ENCODE measurements at regions not wholly inside any gene's neighbourhood (a gene's known extent, or its start where the extent isn't known, plus 50 kb on each side); places are given as distances from the start of the nearest gene placed in this dataset.
"Not testable (repeated sequence)": the region's sequence is repeated elsewhere in the genome, so short reads cannot be mapped to it uniquely, and the experiment has no call there.

DNA sequence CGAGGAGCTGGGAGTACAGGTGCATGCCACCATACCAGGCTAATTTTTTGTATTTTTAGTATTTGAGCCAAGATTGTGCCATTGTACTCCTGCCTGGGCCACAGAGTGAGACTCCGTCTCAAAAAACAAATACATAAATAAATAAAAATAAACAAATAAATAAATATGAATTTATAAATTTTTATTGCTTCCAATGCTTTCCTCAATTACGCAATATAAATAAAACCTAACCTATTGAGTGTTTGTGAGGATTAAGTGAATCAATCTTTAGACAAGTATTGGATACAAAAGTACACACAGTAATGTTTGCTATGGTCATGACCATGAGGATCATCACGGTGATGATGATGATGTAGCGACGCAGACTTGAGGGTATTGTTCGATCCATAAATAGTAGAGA is 257.4 kb downstream of the ASXL3 start:
- DNase-seq (ENCODE audit: low spot score) = no peak
- in situ Hi-C loops (cut with HindIII; ENCODE audit: low sequenced_read_pairs) = no loop called here

DNA sequence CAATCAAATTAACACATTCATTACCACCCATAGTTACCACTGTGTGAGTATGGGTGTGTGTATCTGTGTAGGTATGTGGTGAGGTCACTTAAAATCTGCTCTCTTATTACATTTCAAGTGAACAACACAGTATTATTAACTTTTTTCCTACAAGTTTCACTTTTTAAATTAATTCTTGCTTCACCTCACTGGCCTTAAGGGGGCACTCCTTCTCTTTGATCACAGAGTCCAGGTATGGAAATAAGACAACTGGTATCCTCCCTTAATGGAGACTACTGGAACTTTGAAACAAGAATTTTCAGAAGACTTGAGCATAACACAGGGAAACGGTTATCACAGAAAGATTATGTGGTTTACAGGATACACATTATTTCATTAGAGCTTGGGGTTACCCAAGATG is 255.8 kb downstream of the ASXL3 start:
- in situ Hi-C loops (cut with HindIII; ENCODE audit: low sequenced_read_pairs) = no loop called here
- DNase-seq (ENCODE audit: low spot score) = no peak

DNA sequence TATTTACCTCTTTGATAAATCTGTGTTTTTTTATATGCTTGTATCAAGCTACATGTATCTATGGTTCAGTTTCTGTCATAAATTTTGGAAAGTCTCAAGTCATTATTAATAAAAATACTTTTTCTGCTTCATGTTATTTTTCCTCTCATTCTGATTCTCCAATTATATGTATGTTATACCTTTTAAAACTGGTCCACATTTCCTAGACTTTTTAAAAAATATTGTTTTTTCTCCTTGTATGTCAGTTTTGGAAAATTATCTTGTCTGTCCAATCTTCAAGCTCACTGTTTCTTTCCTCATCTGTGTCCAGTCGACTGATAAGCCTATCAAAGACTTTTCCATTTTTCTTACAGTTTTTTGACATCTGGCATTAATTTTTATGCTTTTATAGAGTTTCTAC is 253.4 kb downstream of the ASXL3 start:
- in situ Hi-C loops (cut with HindIII; ENCODE audit: low sequenced_read_pairs) = no loop called here
- DNase-seq (ENCODE audit: low spot score) = no peak

DNA sequence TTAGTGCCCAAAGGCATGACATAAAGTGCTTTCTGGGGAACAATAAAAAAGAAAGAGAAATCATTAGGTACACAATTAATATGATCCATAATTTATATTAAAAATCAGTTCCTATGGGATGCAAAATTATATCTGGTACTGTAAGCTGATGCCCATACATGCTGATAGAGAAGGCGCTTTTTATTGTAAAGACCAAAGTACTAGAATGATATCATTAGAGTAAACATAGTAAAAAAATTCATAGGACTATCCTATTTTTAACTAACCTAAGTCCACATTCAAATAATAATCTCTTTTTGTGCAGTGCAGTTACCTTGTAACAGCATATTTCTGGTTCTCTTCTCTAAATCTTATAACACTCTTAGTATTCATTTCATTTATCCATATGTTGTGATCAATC is 252.2 kb downstream of the ASXL3 start:
- DNase-seq (ENCODE audit: low spot score) = no peak
- in situ Hi-C loops (cut with HindIII; ENCODE audit: low sequenced_read_pairs) = no loop called here

DNA sequence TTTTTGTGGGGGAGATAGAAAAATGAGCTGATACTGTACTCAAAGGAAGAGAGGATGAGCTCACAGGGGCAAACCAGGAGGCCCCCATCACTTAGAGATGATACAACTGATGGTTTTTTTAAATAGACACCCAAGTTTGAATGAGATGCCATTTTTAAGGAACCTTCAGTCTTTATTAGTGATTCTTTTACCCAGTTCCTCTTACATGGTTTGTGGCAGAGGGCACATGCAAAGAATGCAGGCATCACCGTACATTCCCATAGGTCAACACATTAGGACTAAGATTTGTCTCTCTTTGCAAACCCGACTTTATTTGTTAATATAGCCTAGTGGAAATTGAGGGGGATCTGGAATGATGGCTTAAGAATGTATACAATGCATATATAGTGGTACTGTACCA is 250.9 kb downstream of the ASXL3 start:
- no peak for DNase-seq (ENCODE audit: low spot score)
- in situ Hi-C loops (cut with HindIII; ENCODE audit: low sequenced_read_pairs) = no loop called here

DNA sequence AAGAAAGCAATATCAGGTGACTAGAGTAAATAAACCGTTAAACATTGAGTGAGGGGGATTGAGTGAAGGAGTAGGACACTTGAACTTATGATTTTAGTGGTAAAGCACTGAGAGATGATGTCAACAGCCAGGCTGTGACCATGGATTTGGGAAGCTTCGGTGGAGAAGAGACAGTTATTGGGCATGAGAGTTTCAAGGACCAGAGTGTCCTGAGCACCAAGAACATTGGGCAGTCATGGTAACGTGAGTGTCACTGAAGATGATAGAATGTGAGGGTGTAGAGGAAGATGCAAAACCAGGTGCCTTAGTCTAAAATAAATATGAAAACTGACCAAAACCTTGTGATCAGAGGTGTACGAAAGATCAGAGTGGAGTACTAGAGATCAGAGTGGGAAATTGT is 248.1 kb downstream of the ASXL3 start:
- in situ Hi-C loops (cut with HindIII; ENCODE audit: low sequenced_read_pairs) = no loop called here
- DNase-seq (ENCODE audit: low spot score) = no peak

DNA sequence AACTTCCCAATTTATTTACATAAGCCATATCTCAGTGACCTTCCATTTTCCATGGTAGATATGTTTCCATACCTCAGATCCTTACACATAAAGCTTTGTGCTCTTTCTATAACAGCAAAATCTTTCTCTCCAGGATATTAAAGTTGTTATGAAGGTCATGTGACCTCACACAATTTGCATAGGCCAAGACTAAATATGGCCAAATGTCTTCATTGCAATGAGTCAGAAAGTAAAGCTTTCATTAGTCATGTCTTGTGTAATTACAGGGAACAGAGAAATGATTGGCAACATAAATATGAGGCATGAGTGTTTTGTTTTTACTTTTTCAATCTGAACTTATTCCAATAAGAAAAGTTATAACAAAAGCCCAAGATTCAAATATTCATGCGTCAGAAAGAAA is 243.5 kb downstream of the ASXL3 start:
- no peak for DNase-seq (ENCODE audit: low spot score)
- in situ Hi-C loops (cut with HindIII; ENCODE audit: low sequenced_read_pairs) = no loop called here

DNA sequence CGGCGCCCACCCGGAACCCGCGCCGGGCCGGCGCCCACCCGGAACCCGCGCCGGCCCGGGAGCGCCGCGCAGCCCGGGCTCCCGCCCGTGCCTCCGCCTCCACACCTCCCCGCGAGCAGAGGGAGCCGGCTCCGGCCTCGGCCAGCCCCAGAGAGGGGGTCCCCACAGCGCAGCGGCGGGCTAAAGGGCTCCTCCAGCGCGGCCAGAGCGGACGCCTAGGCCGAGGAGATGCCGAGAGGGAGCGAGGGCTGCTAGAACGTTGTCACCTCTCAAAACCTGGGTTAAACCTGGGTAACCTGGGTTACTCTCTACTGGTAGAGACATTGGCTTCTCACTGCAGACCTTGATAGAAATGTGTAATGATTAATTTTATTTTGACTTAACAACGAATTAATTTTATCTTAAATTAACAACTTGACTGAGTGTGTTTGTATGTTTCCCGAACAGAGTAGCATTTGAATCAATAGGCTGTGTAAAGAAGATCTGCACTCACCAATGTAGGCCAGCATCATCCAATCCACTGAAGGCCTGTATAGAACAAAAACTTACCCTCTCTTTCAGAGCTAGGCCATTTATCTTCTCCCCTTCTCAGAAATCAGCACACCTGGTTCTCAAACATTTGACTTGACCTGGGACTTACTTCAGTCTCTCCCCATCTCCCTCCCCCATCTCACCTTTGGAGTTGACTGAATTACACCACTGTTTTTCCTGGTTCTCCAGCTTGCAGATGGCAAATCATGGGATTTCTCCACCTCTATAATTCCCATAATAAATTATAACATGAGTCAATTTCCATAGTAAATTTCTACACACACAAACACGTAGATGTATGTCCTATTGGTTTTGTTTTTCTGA is 242.7 kb downstream of the ASXL3 start:
- in situ Hi-C loops (cut with HindIII; ENCODE audit: low sequenced_read_pairs) = no loop called here

DNA sequence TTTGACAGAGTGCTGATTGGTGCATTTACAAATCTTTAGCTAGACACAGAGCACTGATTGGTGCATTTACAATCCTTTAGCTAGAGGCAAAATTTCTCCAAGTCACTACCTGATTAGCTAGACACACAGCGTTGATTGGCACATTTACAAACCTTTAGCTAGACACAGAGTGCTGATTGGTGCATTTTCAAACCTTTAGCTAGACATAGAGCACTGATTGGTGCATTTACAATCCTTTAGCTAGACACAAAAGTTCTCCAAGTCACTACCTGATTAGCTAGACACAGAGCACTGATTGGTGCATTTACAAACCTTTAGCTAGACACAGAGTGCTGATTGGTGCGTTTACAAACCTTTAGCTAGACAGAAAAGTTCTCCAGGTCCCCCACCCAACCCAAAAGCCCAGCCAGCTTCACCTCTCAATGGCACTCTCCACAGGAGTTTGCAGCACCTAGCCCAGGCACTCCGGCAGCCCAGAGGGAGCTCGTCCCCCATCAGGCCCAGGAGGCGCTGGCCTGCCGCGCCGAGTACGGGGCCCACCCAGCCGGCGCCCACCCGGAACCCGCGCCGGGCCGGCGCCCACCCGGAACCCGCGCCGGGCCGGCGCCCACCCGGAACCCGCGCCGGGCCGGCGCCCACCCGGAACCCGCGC is 241.8 kb downstream of the ASXL3 start:
- in situ Hi-C loops (cut with HindIII; ENCODE audit: low sequenced_read_pairs); DNase-seq (ENCODE audit: low spot score): not testable (repeated sequence)

More for the DNA sequence above, 242.7 kb downstream of the ASXL3 start:
- no peak for DNase-seq (ENCODE audit: low spot score)

DNA sequence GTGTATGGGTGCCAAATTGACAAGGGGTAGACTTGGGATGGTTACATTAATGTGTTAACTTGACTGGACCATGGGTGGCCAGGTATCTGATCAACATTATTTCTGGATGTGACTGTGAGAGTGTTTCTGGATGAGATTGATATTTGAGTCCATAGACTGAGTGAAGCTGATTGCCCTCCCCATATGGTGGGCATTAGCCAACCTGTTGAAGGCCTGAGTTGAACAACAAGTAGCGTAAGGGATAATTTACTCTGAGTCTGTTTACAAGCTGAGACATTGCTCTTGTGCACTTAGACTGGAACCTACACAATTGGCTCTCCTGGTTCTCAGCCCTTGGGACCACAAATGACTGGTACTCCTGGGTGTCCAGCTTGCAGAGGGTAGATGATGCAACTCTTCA is 240.1 kb downstream of the ASXL3 start:
- DNase-seq (ENCODE audit: low spot score) = no peak
- in situ Hi-C loops (cut with HindIII; ENCODE audit: low sequenced_read_pairs) = no loop called here

DNA sequence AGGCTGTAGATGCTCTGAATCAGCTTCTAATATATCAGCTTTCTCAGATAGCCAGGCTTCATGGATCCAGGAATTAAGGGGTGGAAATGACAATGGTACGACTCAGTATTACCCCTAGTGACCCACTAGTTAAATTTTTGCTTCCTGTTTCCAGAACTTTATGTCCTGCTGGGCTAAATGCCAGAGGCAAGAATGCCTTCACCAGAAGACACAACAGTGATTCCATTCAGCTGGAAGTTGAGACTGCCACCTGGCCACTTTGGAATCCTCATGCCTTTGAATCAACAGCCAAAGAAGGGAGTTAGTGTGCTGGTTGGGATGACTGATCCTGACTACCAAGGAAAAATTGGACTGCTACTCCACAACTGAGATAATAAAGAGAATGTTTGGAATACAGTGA is 239.1 kb downstream of the ASXL3 start:
- in situ Hi-C loops (cut with HindIII; ENCODE audit: low sequenced_read_pairs) = no loop called here
- no peak for DNase-seq (ENCODE audit: low spot score)

DNA sequence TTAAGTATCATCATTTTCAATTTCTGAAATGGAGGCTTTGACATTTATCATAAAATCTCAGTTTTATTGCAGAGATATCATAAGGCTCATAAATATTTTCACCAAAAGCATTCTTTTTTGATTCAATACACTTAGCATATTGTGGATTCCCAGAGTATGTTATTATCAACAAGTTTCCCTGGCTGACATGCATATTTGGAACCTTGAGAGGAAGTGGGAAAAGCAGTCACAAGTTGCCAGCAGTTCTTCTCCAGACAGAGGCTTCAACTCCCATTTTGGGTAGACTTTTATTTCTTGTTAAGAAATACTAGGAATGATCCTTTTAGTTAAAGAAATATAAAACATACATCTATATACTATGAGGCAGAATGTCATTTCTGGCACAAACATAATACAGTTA is 236.5 kb downstream of the ASXL3 start:
- in situ Hi-C loops (cut with HindIII; ENCODE audit: low sequenced_read_pairs) = no loop called here

DNA sequence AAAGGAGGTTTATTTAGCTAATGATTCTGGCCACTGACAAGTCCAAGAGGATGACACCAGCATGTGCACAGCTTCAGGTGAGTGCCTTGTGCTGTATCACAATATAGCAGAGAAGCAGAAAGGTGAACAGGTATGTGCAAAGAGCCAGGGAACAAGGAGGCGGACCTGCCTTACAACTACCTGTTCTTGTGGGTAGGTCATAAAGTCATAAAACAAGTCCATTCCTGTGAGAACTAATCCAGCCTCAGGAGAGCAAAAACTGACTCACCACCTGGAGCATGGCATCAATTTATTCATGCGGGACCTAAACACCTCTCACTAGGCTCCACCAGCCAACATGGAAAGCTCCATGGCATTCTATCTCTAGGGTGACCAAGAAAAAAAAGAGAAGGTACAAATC is 234.2 kb downstream of the ASXL3 start:
- in situ Hi-C loops (cut with HindIII; ENCODE audit: low sequenced_read_pairs) = no loop called here
- DNase-seq (ENCODE audit: low spot score) = no peak

More for the DNA sequence above, 236.5 kb downstream of the ASXL3 start:
- no peak for DNase-seq (ENCODE audit: low spot score)

DNA sequence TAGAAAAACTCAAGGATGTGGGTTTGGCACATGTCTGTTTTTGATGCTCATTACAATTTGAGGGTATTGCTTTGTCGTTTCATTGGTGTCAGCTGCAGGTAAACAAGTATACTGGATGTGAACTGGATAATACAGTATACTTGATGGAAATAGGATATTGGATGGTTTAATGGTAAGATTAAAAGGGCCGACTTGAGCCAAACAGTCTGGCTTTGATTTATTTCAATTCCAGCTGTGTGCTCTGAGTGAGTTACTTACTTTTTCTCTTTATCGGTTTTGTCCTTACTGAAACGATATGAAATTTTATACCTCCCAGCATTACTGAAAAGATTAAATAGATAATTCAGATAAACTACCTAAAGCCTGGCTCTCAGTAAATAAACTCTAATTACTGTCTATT is 227.6 kb downstream of the ASXL3 start:
- no peak for DNase-seq (ENCODE audit: low spot score)
- in situ Hi-C loops (cut with HindIII; ENCODE audit: low sequenced_read_pairs) = no loop called here

DNA sequence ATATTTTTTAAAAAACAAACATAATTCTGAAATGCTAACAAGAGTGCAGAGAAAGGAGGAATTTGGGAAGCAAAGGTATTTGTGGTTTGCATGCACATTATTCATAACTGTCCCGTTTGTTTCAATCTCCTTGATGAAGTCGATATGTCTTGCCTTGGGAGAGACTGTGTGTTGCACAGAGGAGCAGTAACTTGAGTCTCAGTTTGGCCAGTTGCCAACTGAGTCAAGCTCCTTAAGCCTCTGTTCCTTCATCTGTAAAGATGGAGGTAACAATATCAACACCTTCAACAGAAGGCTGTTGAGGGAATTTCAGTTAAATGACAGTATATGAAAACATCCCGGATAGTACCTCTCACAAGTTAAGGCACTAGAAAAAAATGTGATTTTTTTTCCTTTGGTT is 226.2 kb downstream of the ASXL3 start:
- in situ Hi-C loops (cut with HindIII; ENCODE audit: low sequenced_read_pairs) = no loop called here
- DNase-seq (ENCODE audit: low spot score) = no peak

DNA sequence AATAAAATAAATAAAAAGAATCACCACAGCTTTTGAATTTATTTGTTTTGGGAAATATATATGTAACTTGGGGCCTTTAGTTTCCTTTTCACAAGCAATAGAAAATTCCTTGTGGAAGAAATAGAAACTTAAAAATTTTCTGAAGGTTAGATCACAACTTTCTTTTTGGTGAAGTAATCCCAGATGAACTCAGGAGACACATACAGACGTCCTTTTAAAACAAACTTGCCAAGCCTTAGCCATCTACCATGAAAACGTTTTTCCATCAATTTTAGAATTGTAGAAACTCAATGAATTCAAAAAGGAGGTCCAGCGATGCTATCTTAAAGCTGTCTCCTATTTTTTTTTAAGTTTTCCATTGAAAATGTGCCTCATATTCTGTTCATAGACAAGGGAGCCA is 225.6 kb downstream of the ASXL3 start:
- in situ Hi-C loops (cut with HindIII; ENCODE audit: low sequenced_read_pairs) = no loop called here
- no peak for DNase-seq (ENCODE audit: low spot score)

DNA sequence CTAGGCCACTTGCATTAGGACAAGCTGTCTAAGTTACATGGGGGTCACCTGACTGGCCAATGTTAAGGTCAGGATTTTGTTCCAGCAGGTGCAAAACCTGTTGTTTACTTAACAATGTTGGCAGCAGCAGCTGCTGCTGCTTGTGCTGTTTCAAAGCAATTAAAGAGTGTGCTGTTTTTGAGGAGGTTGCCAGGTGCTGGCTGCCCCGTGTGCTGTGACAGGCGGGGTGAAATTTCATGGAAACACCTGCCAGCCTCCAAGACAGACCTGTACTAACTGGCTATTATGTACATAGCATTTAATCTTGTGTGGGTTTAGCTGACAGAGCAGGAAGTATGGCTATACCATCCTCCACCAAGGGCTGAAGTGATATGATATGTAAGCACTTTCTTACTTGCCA is 224.9 kb downstream of the ASXL3 start:
- DNase-seq (ENCODE audit: low spot score) = no peak
- in situ Hi-C loops (cut with HindIII; ENCODE audit: low sequenced_read_pairs) = no loop called here
